ENCODE measurements at regions not wholly inside any gene's neighbourhood (a gene's known extent, or its start where the extent isn't known, plus 50 kb on each side); places are given as distances from the start of the nearest gene placed in this dataset.

- H3K27ac Mint-ChIP-seq = no peak overlapping the region
These were observed 91.0 kb upstream of the SH3PXD2B start for GRCh38 chr5:172545291-172545801.

GRCh38 chr5:172544371-172545095 lies 90.2 kb upstream of the SH3PXD2B start:
- no peaks in the 10 kb centered on the region for H3K36me3 Mint-ChIP-seq (ENCODE audit: low read depth)
- H3K27ac Mint-ChIP-seq = no peak overlapping the region
- peaks cover 40% of the 10 kb centered on the region for H3K27me3 Mint-ChIP-seq (ENCODE audit: low read depth, poor library complexity)
- H3K9me3 Mint-ChIP-seq = no peaks in the 10 kb centered on the region
- H3K4me1 Mint-ChIP-seq = peaks cover 26% of the 10 kb centered on the region
- no peak overlapping the region for H3K4me3 Mint-ChIP-seq
- TF ChIP-seq, protein P1, sequence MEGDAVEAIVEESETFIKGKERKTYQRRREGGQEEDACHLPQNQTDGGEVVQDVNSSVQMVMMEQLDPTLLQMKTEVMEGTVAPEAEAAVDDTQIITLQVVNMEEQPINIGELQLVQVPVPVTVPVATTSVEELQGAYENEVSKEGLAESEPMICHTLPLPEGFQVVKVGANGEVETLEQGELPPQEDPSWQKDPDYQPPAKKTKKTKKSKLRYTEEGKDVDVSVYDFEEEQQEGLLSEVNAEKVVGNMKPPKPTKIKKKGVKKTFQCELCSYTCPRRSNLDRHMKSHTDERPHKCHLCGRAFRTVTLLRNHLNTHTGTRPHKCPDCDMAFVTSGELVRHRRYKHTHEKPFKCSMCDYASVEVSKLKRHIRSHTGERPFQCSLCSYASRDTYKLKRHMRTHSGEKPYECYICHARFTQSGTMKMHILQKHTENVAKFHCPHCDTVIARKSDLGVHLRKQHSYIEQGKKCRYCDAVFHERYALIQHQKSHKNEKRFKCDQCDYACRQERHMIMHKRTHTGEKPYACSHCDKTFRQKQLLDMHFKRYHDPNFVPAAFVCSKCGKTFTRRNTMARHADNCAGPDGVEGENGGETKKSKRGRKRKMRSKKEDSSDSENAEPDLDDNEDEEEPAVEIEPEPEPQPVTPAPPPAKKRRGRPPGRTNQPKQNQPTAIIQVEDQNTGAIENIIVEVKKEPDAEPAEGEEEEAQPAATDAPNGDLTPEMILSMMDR (IDR thresholded peaks at IDR 0.05) = no peak
- no peak for DNase-seq

More at GRCh38 chr5:172545291-172545801, 91.0 kb upstream of the SH3PXD2B start:
- no peak for DNase-seq
- TF ChIP-seq, protein P1 (IDR thresholded peaks at IDR 0.05) = no peak
- peaks cover 23% of the 10 kb centered on the region for H3K4me1 Mint-ChIP-seq
- H3K36me3 Mint-ChIP-seq (ENCODE audit: low read depth) = no peaks in the 10 kb centered on the region
- H3K27me3 Mint-ChIP-seq (ENCODE audit: low read depth, poor library complexity) = peaks cover 43% of the 10 kb centered on the region
- H3K4me3 Mint-ChIP-seq = no peak overlapping the region
- no peaks in the 10 kb centered on the region for H3K9me3 Mint-ChIP-seq

DNA sequence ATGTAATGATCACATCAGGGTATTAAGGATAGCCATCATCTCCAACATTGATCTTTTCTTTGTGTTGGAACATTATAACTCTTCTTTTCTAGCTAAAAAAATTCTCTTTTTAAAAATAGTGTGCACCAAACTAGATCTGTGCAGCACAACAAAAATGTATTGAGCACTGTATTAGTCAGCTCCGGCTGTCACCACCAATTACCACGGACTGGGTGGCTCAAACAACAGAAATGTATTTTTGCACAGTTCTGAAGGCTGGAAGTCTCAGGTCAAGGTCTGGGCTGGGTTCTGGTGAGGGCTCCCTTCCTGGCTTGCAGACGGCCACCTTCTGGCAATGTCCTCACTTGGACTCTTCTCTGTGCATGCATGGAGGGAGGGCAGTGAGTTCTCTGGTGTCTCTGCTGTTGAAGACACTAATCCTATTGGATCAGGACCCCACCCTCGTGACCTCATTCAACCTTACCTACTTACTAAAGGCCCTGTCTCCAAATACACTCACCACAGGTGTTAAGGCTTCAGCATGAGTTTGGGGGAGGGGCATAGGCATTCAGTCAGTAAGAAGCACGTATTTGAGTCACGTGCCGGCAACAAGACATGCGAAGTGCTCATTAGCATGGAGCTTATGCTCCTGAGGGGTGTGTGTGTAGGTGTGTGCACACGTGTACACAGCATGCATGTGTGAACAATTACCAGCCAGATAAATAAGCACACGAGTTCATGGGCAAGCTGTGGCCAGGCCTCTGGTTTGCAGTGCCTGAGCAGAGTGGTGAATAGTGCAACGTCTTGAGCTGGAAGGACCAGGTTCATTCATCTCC lies 89.4 kb upstream of the SH3PXD2B start:
- H3K9me3 Mint-ChIP-seq = no peaks in the 10 kb centered on the region

DNA sequence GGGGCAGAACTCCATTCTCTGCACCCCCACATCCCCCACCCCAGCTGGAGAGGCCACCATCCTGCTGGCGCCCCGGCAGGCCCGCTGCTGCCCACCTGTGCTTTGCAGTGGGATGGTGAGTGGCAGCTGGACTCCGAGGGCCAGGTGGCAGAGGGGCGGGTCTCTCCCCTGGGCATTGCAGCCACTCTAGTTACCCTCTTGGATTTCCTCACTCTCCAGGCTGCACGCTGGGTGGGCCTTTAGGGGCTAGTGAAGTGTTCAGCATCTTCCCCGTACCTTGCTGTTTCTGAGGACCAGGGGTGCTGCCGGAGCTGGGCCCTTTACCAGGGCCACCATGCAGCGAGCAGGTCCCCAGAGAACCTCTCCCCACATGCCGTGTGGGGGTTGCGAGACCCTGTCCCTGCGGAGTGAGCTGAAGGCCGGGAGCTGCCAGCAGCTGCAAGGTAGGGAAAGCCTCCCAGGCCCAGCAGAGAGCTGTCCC lies 88.4 kb upstream of the SH3PXD2B start:
- Mint-ChIP-seq H3K27ac (no peak overlapping the region), H3K4me1 (peaks cover 19% of the 10 kb centered on the region), H3K4me3 (no peak overlapping the region), H3K9me3 (no peaks in the 10 kb centered on the region), H3K36me3 (ENCODE audit: low read depth) (no peaks in the 10 kb centered on the region), H3K27me3 (ENCODE audit: low read depth, poor library complexity) (peaks cover 32% of the 10 kb centered on the region)
- DNase-seq = no peak
- TF ChIP-seq, protein P1 (IDR thresholded peaks at IDR 0.05) = no peak

More for the DNA sequence above, 89.4 kb upstream of the SH3PXD2B start:
- DNase-seq = no peak
- H3K27ac Mint-ChIP-seq = no peak overlapping the region
- H3K4me3 Mint-ChIP-seq = no peak overlapping the region
- TF ChIP-seq, protein P1 (IDR thresholded peaks at IDR 0.05) = no peak
- peaks cover 32% of the 10 kb centered on the region for H3K27me3 Mint-ChIP-seq (ENCODE audit: low read depth, poor library complexity)
- no peaks in the 10 kb centered on the region for H3K36me3 Mint-ChIP-seq (ENCODE audit: low read depth)
- H3K4me1 Mint-ChIP-seq = peaks cover 19% of the 10 kb centered on the region

DNA sequence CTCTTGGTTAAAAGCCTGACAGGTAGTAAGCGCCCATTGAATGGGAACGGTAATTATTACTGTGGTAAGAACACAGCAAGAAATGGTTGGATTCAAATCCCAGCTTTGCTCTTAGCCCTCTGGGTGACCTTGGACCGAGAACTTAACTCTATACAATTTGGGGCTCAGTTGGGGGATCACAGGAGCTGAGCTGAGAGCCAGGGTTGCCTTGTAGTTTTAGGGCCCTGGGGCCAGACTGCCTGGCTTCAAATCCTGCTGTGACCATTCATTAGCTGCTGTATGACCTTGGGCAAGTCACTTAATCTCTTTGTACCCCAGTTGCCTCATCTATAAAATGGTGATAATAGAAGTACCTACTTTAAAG lies 87.4 kb upstream of the SH3PXD2B start:
- peaks cover 26% of the 10 kb centered on the region for H3K27me3 Mint-ChIP-seq (ENCODE audit: low read depth, poor library complexity)
- TF ChIP-seq, protein P1 (IDR thresholded peaks at IDR 0.05) = no peak
- DNase-seq = no peak

More for the DNA sequence above, 87.4 kb upstream of the SH3PXD2B start:
- H3K36me3 Mint-ChIP-seq (ENCODE audit: low read depth) = no peaks in the 10 kb centered on the region
- no peak overlapping the region for H3K27ac Mint-ChIP-seq
- H3K9me3 Mint-ChIP-seq = peaks cover 5% of the 10 kb centered on the region
- no peak overlapping the region for H3K4me3 Mint-ChIP-seq
- H3K4me1 Mint-ChIP-seq = peaks cover 19% of the 10 kb centered on the region
